Keratinocyte (primary cell): ENCODE measurements at regions not wholly inside any gene's neighbourhood (a gene's known extent, or its start where the extent isn't known, plus 50 kb on each side); places are given as distances from the start of the nearest gene placed in this dataset.

Experiments
- EZH2 ChIP-seq: IDR thresholded peaks from one replicate; pipeline ENCODE4 v1.6.1; 2012; ENCODE audit warnings: inconsistent platforms, mild to moderate bottlenecking, low read length, moderate library complexity
- TF ChIP-seq, protein P1 (sequence below), 3 experiments: IDR thresholded peaks in 1 of 3; conservative IDR thresholded peaks in 1 of 3; optimal IDR thresholded peaks in 1 of 3; 2 replicates in 2 of 3; 3 replicates in 1 of 3; pipeline versions ENCODE3 to v1.5.1; 2011; ENCODE audit warnings: low read length in 3 of 3, mild to moderate bottlenecking in 3 of 3, moderate library complexity in 2 of 3, control low read depth in 1 of 3, inconsistent platforms in 1 of 3; ENCODE audit not compliant: insufficient read depth in 2 of 3; ENCODE audit errors: extremely low read depth in 1 of 3

GRCh38 chr6:10166031-10166430 lies 248.8 kb downstream of the TFAP2A start:
- TF ChIP-seq, protein P1, sequence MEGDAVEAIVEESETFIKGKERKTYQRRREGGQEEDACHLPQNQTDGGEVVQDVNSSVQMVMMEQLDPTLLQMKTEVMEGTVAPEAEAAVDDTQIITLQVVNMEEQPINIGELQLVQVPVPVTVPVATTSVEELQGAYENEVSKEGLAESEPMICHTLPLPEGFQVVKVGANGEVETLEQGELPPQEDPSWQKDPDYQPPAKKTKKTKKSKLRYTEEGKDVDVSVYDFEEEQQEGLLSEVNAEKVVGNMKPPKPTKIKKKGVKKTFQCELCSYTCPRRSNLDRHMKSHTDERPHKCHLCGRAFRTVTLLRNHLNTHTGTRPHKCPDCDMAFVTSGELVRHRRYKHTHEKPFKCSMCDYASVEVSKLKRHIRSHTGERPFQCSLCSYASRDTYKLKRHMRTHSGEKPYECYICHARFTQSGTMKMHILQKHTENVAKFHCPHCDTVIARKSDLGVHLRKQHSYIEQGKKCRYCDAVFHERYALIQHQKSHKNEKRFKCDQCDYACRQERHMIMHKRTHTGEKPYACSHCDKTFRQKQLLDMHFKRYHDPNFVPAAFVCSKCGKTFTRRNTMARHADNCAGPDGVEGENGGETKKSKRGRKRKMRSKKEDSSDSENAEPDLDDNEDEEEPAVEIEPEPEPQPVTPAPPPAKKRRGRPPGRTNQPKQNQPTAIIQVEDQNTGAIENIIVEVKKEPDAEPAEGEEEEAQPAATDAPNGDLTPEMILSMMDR (optimal IDR thresholded peaks at IDR 0.05 in 1 of 3, IDR thresholded peaks at IDR 0.05 in 1 of 3, conservative IDR thresholded peaks at IDR 0.05 in 1 of 3; ENCODE audit: extremely low read depth in 1 of 3, insufficient read depth in 2 of 3, low read length in 3 of 3): no peak
- TF ChIP-seq EZH2: no peak
